H9 (cell line): ENCODE measurements at regions not wholly inside any gene's neighbourhood (a gene's known extent, or its start where the extent isn't known, plus 50 kb on each side); places are given as distances from the start of the nearest gene placed in this dataset.

Source experiments
- DNase-seq: peaks from one replicate; pipeline ENCODE4 v3.0.0-alpha.2; 2017
- H2AFZ ChIP-seq: one replicate; pipeline ENCODE4 v1.6.1; 2013; ENCODE audit warnings: mild to moderate bottlenecking, low read length, control low read depth, moderate library complexity
- H2AK5ac ChIP-seq: 2 replicates; pipeline ENCODE4 v1.6.1; 2013; ENCODE audit warnings: low read length, control low read depth, mixed read lengths; ENCODE audit not compliant: insufficient read length
- H2BK120ac ChIP-seq: one replicate; pipeline ENCODE4 v1.6.1; 2013; ENCODE audit warnings: low read depth, mild to moderate bottlenecking, low read length, control low read depth, inconsistent platforms; ENCODE audit not compliant: poor library complexity, severe bottlenecking
- H2BK12ac ChIP-seq: 2 replicates; pipeline ENCODE4 v1.6.1; 2013; ENCODE audit warnings: low read length, control low read depth, mixed read lengths, low read depth; ENCODE audit not compliant: insufficient read length
- H2BK15ac ChIP-seq: 2 replicates; pipeline ENCODE4 v1.6.1; 2013; ENCODE audit warnings: low read depth, low read length, control low read depth
- H2BK20ac ChIP-seq: one replicate; pipeline ENCODE4 v1.6.1; 2013; ENCODE audit warnings: low read depth, mild to moderate bottlenecking, low read length, control low read depth, inconsistent platforms; ENCODE audit not compliant: poor library complexity, severe bottlenecking
- H2BK5ac ChIP-seq: 2 replicates; pipeline ENCODE4 v1.6.1; 2013; ENCODE audit warnings: low read length, control low read depth, mixed read lengths; ENCODE audit not compliant: insufficient read length
- H3K14ac ChIP-seq: 2 replicates; pipeline ENCODE4 v1.6.1; 2013; ENCODE audit warnings: low read length, control low read depth; ENCODE audit not compliant: insufficient read depth
- H3K18ac ChIP-seq: 2 replicates; pipeline ENCODE4 v1.6.1; 2013; ENCODE audit warnings: low read depth, mild to moderate bottlenecking, mixed read lengths, low read length, control low read depth; ENCODE audit not compliant: insufficient read length
- H3K23ac ChIP-seq: 2 replicates; pipeline ENCODE4 v1.6.1; 2013; ENCODE audit warnings: low read length, control low read depth, mixed read lengths, low read depth; ENCODE audit not compliant: insufficient read length
- H3K23me2 ChIP-seq: 2 replicates; pipeline ENCODE4 v1.6.1; 2013; ENCODE audit warnings: low read depth, mild to moderate bottlenecking, mixed read lengths, low read length, control low read depth; ENCODE audit not compliant: insufficient read length, poor library complexity, severe bottlenecking
- H3K27ac ChIP-seq: 2 replicates; pipeline ENCODE4 v1.5.1; 2013; ENCODE audit warnings: low read length, control low read depth, mixed read lengths, low read depth; ENCODE audit not compliant: insufficient read length
- H3K27me3 ChIP-seq: 2 replicates; pipeline ENCODE4 v1.6.1; 2013; ENCODE audit warnings: low read length, control low read depth, inconsistent platforms; ENCODE audit not compliant: insufficient read depth
- H3K4ac ChIP-seq: 2 replicates; pipeline ENCODE4 v1.6.1; 2013; ENCODE audit warnings: low read depth, mild to moderate bottlenecking, control low read depth, inconsistent platforms, low read length, moderate library complexity
- H3K4me1 ChIP-seq: 2 replicates; pipeline ENCODE4 v1.6.1; 2013; ENCODE audit warnings: low read length, control low read depth, inconsistent platforms; ENCODE audit not compliant: insufficient read depth
- H3K4me2 ChIP-seq: 2 replicates; pipeline ENCODE4 v1.6.1; 2013; ENCODE audit warnings: low read length, control low read depth, mixed read lengths; ENCODE audit not compliant: insufficient read length, insufficient read depth
- H3K56ac ChIP-seq: 2 replicates; pipeline ENCODE4 v1.6.1; 2013; ENCODE audit warnings: low read depth, mild to moderate bottlenecking, mixed read lengths, low read length, control low read depth; ENCODE audit not compliant: insufficient read length
- H3K79me1 ChIP-seq: 2 replicates; pipeline ENCODE4 v1.6.1; 2013; ENCODE audit warnings: low read depth, mild to moderate bottlenecking, moderate library complexity, low read length, control low read depth, inconsistent platforms; ENCODE audit not compliant: insufficient read depth, poor library complexity, severe bottlenecking
- H3K79me2 ChIP-seq: 2 replicates; pipeline ENCODE4 v1.6.1; 2013; ENCODE audit warnings: low read length, control low read depth, inconsistent platforms; ENCODE audit not compliant: insufficient read depth
- H3K9ac ChIP-seq: 2 replicates; pipeline ENCODE4 v1.6.1; 2013; ENCODE audit warnings: low read length, control low read depth, mixed read lengths; ENCODE audit not compliant: insufficient read length; ENCODE audit errors: extremely low read depth
- H3K9me3 ChIP-seq: one replicate; pipeline ENCODE4 v1.6.1; 2013; ENCODE audit warnings: low read depth, low read length, inconsistent platforms; ENCODE audit not compliant: control insufficient read depth
- H3T11ph ChIP-seq: one replicate; pipeline ENCODE4 v1.6.1; 2013; ENCODE audit warnings: mild to moderate bottlenecking, low read length, control low read depth, inconsistent platforms
- H4K20me1 ChIP-seq: one replicate; pipeline ENCODE4 v1.6.1; 2013; ENCODE audit not compliant: control insufficient read depth, insufficient read length, insufficient read depth
- H4K5ac ChIP-seq: 2 replicates; pipeline ENCODE4 v1.6.1; 2013; ENCODE audit warnings: low read depth, mild to moderate bottlenecking, mixed read lengths, low read length, control low read depth; ENCODE audit not compliant: insufficient read length
- H4K8ac ChIP-seq: replicated peaks from 2 replicates; pipeline ENCODE4 v1.6.1; 2013; ENCODE audit warnings: low read length, control low read depth, mixed read lengths, low read depth; ENCODE audit not compliant: insufficient read length
- H4K91ac ChIP-seq: 2 replicates; pipeline ENCODE4 v1.6.1; 2013; ENCODE audit warnings: low read depth, mild to moderate bottlenecking, moderate library complexity, mixed read lengths, low read length, control low read depth; ENCODE audit not compliant: insufficient read length
- H3K27ac Mint-ChIP-seq, 3 experiments: 2 replicates in 2 of 3; 3 replicates in 1 of 3; pipeline ENCODE4 v1.8.0; 2020 to 2021; ENCODE audit warnings: mixed read lengths in 3 of 3, mild to moderate bottlenecking in 1 of 3, moderate library complexity in 1 of 3
- H3K27me3 Mint-ChIP-seq: 2 replicates; pipeline ENCODE4 v1.8.0; 2021; ENCODE audit warnings: low read depth, mild to moderate bottlenecking, moderate library complexity, mixed read lengths
- H3K36me3 Mint-ChIP-seq, 3 experiments: 2 replicates in 2 of 3; 3 replicates in 1 of 3; pipeline ENCODE4 v1.8.0; 2020 to 2021; ENCODE audit warnings: low read depth in 3 of 3, mixed read lengths in 3 of 3; ENCODE audit not compliant: insufficient read depth in 1 of 3
- H3K4me1 Mint-ChIP-seq, 2 experiments: 2 replicates each; pipeline ENCODE4 v1.8.0; 2020; ENCODE audit warnings: mixed read lengths in 2 of 2
- H3K4me3 Mint-ChIP-seq, 2 experiments: 2 replicates in 1 of 2; 3 replicates in 1 of 2; pipeline ENCODE4 v1.8.0; 2020 to 2021; ENCODE audit warnings: mild to moderate bottlenecking in 2 of 2, mixed read lengths in 2 of 2, moderate library complexity in 1 of 2
- H3K9me3 Mint-ChIP-seq, 2 experiments: 2 replicates in 1 of 2; 3 replicates in 1 of 2; pipeline ENCODE4 v1.8.0; 2020; ENCODE audit warnings: mild to moderate bottlenecking in 2 of 2, mixed read lengths in 2 of 2, moderate library complexity in 1 of 2
- CTCF ChIP-seq: fragments of 200-600 bp; sonication (generic); conservative IDR thresholded peaks from 3 replicates; pipeline ENCODE4 v1.8.0; 2021; ENCODE audit warnings: antibody characterized with exemption, mild to moderate bottlenecking
- WGBS: extraction: QIAGEN DNeasy Blood & Tissue Kit; methylation state at CpG from one replicate; pipeline ENCODE4 v1.1.7; 2013; ENCODE audit warnings: missing lambda C conversion rate, low lambda C conversion rate, mixed read lengths; ENCODE audit not compliant: insufficient read length; ENCODE audit errors: extremely low coverage; 5-methylcytosine and 5-hydroxymethylcytosine counted together

- H2AK5ac ChIP-seq: no peak overlapping the region
- no CpG with 5 or more reads among the region's 1 CpG for WGBS
These were observed 561.9 kb upstream of the ADGRL4 start for GRCh38 chr1:79568411-79568810.

More at GRCh38 chr1:79568411-79568810, 561.9 kb upstream of the ADGRL4 start:
- no peak overlapping the region for H2AFZ ChIP-seq
- no peak overlapping the region for H3K56ac ChIP-seq
- no peaks in the 10 kb centered on the region for H3K79me2 ChIP-seq
- H2BK12ac ChIP-seq: no peak overlapping the region
- TF ChIP-seq CTCF: no peak
- no peak overlapping the region for H3K27ac ChIP-seq
- Mint-ChIP-seq H3K27me3 (no peaks in the 10 kb centered on the region), H3K9me3 (no peaks in the 10 kb centered on the region), H3K4me3 (no peak overlapping the region), H3K36me3 (no peaks in the 10 kb centered on the region), H3K4me1 (no peaks in the 10 kb centered on the region), H3K27ac (no peak overlapping the region)
- no peak overlapping the region for H2BK15ac ChIP-seq
- no peak overlapping the region for H2BK120ac ChIP-seq
- H4K20me1 ChIP-seq: no peaks in the 10 kb centered on the region
- H3K27me3 ChIP-seq: no peaks in the 10 kb centered on the region
- no peak overlapping the region for H3K18ac ChIP-seq
- no peak overlapping the region for H3K4me2 ChIP-seq
- no peaks in the 10 kb centered on the region for H3K9me3 ChIP-seq
- H3K79me1 ChIP-seq: no peaks in the 10 kb centered on the region
- H3K4me1 ChIP-seq: no peaks in the 10 kb centered on the region
- no peak overlapping the region for H4K5ac ChIP-seq
- H3K23ac ChIP-seq: no peak overlapping the region
- no peak overlapping the region for H2BK20ac ChIP-seq
- H3T11ph ChIP-seq: no peak overlapping the region
- H4K8ac ChIP-seq: no peak overlapping the region
- no peak overlapping the region for H3K4ac ChIP-seq
- no peaks in the 10 kb centered on the region for H3K23me2 ChIP-seq
- H3K14ac ChIP-seq: no peak overlapping the region
- no peak for DNase-seq
- no peak overlapping the region for H4K91ac ChIP-seq
- no peak overlapping the region for H2BK5ac ChIP-seq
- H3K9ac ChIP-seq: no peak overlapping the region
